Gastrocnemius medialis (tissue), 4 donors: ENCODE measurements at regions not wholly inside any gene's neighbourhood (a gene's known extent, or its start where the extent isn't known, plus 50 kb on each side); places are given as distances from the start of the nearest gene placed in this dataset.

Source experiments
- POLR2A ChIP-seq, 2 donors: fragments of 450-650 bp; IDR thresholded peaks; one replicate each; pipeline ENCODE4 v1.6.1; 2017; ENCODE audit warnings: antibody characterized with exemption in 2 of 2, mild to moderate bottlenecking in 2 of 2, moderate library complexity in 2 of 2
- TF ChIP-seq, protein P1 (sequence below), 5 experiments: fragments of 450-650 bp in 3 of 5; fragments of 200-600 bp in 2 of 5; sonication (generic) in 2 of 5; IDR thresholded peaks in 4 of 5; conservative IDR thresholded peaks in 1 of 5; 1 replicate in 4 of 5; 2 replicates in 1 of 5; pipeline ENCODE4 v1.5.1; 2016 to 2019; ENCODE audit warnings: antibody characterized with exemption in 5 of 5, mild to moderate bottlenecking in 3 of 5, moderate library complexity in 3 of 5

GRCh38 chr3:27573138-27573537 is 89.0 kb upstream of the SLC4A7 start:
- TF ChIP-seq, protein P1, sequence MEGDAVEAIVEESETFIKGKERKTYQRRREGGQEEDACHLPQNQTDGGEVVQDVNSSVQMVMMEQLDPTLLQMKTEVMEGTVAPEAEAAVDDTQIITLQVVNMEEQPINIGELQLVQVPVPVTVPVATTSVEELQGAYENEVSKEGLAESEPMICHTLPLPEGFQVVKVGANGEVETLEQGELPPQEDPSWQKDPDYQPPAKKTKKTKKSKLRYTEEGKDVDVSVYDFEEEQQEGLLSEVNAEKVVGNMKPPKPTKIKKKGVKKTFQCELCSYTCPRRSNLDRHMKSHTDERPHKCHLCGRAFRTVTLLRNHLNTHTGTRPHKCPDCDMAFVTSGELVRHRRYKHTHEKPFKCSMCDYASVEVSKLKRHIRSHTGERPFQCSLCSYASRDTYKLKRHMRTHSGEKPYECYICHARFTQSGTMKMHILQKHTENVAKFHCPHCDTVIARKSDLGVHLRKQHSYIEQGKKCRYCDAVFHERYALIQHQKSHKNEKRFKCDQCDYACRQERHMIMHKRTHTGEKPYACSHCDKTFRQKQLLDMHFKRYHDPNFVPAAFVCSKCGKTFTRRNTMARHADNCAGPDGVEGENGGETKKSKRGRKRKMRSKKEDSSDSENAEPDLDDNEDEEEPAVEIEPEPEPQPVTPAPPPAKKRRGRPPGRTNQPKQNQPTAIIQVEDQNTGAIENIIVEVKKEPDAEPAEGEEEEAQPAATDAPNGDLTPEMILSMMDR (IDR thresholded peaks at IDR 0.05 in 4 of 5, conservative IDR thresholded peaks at IDR 0.05 in 1 of 5) = no peak
- TF ChIP-seq POLR2A (IDR thresholded peaks at IDR 0.05) = no peak
